GM18951 (cell line): ENCODE measurements at regions not wholly inside any gene's neighbourhood (a gene's known extent, or its start where the extent isn't known, plus 50 kb on each side); places are given as distances from the start of the nearest gene placed in this dataset.

ENCODE experiments used
- POLR2A ChIP-seq: IDR thresholded peaks from 4 replicates; pipeline ENCODE4 v1.6.1; 2011; ENCODE audit warnings: mild to moderate bottlenecking; ENCODE audit not compliant: insufficient read length, insufficient read depth; ENCODE audit errors: extremely low read depth
- in situ Hi-C: fragments of 300-500 bp; cut with MboI; formaldehyde crosslinking; loops from one replicate; pipeline ENCODE4 v1.12.0; 2022; ENCODE audit warnings: low sequenced_read_pairs, mixed read lengths, inconsistent platforms; ENCODE audit not compliant: unreplicated experiment

DNA sequence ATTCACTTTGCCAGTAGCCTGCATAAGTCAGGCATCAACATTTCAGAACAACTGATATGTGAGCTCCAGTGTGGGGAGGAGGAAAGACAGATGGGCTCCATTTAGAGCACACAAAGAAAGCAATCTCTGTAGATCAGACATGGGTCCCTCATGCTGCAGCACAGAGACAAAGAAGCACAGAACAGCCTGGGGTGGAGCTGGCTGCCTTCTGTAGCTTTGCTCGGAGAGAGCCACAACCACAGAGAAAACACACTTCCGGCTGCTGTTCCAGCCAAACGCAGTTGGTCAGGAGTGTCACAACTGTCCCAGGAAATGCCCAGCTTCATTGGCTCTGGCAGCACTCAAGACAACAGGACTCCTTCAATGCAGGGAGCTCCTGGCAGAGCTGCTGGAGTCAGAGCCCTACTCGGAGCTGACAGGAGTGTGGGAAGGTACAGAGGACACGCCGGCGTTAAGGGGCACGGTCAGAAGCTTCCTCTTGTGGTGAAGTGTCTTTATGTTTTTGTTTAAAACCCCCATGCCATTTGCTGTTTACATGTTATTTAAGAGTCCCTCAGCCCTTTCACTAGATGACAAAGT is 494.4 kb downstream of the TCERG1L start:
- TF ChIP-seq POLR2A: no peak
- in situ Hi-C loops: no loop called here

- TF ChIP-seq POLR2A: no peak
- in situ Hi-C loops: no loop called here
Measured at GRCh38 chr10:130817674-130818073, 493.8 kb downstream of the TCERG1L start.

DNA sequence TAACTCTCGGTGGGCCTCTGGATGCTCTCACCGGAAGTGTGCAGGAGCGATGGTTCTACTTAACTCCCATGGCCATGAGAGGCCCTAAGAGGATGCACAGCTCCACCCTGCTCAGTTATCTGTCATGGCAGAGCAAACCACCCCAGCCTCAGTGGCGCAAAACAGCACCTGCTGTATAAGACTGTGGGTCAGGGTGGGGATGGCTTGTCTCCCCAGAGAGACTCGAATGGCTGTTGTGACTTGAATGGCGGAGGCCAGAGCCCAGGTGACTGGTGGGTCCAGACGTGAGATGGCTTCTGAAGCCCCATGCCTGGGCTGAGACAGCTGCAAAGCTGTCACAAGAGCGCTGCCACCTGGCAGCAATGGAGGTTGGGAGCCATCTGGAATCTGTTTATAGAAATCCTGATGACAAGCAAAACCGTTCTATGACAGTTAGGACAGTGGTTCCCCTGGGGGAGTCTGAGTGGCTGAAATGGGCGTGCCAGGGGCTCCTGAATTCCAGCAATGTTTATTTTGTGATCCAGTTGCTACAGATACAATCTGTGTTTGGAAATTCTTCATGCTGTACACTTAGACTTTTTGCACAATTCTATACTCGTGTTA is 490.5 kb downstream of the TCERG1L start:
- TF ChIP-seq POLR2A: no peak
- in situ Hi-C loops: no loop called here

GRCh38 chr10:130824230-130825014 is 487.1 kb downstream of the TCERG1L start:
- no peak for TF ChIP-seq POLR2A
- in situ Hi-C loops: no loop called here

DNA sequence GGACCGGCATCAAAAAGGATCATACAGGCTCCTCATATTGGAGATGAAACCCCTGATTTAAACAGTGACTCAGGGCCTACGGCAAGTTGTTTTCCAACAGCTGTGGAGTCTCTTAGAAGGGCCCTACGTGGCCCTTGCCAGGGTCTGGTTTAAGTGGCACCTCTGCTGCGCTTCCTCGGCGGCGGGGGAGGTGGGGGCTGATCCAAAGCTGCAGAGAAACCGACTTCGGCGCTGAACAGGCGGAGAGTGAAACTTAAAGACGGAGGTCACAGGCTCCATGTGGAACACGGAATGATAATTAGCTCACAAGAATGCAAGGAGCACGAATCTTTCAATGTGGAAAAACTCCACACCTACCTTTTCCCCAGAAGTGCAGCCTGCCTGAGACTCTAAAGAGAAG is 477.9 kb downstream of the TCERG1L start:
- in situ Hi-C loops: no loop called here
- no peak for TF ChIP-seq POLR2A

DNA sequence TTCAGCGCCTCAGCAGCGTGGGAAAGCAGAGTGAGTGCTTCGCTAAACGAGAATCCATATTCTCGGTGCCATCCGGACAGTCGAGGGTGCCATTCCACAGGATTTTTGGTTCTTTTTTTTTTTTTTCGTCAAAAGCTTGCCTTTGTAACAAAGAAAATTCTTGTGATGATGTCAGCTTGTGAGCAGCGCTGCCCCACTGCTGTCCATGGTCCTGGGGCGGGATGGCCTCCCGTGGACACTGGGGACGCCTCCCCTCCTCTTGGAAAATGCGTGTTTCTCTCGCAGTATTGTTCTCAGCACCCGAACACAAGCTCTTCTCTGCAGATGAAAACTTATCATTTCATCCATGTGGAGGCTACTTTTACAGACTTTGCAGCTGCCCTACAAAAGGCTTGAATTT is 477.4 kb downstream of the TCERG1L start:
- in situ Hi-C loops: no loop called here
- no peak for TF ChIP-seq POLR2A

DNA sequence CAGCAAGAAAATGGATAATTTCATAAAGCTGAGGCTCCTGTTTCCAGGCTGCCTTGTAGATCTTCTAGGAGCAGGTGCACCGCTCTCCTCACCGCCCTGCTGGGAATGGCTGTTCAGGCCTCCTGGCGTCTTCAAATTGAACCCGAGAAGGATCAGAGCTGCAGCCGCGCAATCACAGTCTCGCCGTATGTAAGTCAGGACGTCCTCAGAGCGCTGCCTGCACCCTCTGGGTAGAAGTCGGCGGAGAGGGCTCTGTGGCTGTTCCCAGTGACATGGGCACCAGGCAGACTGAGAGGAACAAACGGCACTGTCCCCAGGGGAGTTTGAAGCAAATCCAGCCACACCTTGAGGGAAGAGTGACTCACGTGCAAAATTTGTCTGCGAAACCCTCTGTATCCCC is 476.9 kb downstream of the TCERG1L start:
- in situ Hi-C loops: no loop called here
- no peak for TF ChIP-seq POLR2A

DNA sequence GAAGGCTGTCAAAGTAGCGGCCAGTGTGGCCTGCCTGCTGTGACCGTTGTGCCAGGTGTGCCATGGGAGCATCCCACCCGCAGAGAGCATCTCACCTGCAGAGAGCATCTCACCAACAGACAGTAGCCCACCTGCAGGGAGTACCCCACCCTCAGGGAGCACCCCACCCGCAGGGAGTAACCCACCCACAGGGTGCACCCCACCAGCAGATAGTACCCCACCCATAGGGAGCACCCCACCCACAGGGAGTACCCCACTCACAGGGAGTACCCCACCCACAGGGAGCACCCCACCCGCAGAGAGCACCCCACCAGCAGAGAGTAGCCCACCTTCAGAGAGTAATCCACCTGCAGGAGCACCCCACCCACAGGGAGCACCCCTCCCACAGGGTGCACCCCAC is 476.5 kb downstream of the TCERG1L start:
- in situ Hi-C loops: no loop called here
- no peak for TF ChIP-seq POLR2A

DNA sequence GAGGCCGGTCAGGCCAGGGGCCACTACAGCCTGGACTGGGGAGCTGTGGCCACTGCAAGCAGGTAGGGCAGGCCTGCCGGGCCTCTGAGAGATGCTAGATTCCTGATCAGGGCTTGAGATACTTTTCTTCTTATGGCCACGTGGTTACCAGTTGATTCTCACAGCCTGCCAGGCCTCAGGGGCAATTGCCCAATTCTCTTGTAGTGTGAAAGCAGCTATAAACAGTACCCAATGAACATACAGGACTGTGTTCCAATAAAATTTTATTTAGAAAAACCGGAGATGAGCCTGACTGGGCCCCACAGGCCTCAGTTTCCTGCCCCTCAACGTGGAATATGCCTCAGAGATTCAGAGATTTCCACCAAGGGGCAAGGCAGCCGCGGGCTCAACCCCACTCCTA is 475.2 kb downstream of the TCERG1L start:
- in situ Hi-C loops: no loop called here
- TF ChIP-seq POLR2A: no peak

GRCh38 chr10:130843051-130843653 is 468.4 kb downstream of the TCERG1L start:
- in situ Hi-C loops: no loop called here
- TF ChIP-seq POLR2A: no peak

- no peak for TF ChIP-seq POLR2A
- in situ Hi-C loops: no loop called here
Measured at GRCh38 chr10:130844310-130844709, 467.2 kb downstream of the TCERG1L start.

DNA sequence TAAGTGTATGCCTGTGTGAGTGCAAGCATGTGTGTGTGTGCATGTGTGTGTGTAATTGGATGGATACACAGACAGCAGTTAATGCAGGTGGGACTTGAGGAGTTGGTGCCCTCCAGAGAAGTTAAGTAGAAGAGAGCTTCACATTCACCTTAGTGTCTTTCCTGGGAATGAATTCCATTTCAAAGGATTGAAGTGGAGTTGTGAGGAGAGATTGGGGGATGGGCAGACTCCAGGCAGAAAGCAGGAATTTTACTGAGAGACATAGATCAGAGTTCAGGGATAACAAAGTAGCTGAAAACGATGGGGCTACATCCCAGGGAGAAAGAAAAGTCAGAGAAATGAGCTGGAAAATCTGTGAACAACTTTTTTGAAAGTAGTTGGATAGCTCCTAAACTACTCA is 464.4 kb downstream of the TCERG1L start:
- no peak for TF ChIP-seq POLR2A
- in situ Hi-C loops: no loop called here

- in situ Hi-C loops: no loop called here
- no peak for TF ChIP-seq POLR2A
Measured at GRCh38 chr10:130848855-130849254, 462.7 kb downstream of the TCERG1L start.

DNA sequence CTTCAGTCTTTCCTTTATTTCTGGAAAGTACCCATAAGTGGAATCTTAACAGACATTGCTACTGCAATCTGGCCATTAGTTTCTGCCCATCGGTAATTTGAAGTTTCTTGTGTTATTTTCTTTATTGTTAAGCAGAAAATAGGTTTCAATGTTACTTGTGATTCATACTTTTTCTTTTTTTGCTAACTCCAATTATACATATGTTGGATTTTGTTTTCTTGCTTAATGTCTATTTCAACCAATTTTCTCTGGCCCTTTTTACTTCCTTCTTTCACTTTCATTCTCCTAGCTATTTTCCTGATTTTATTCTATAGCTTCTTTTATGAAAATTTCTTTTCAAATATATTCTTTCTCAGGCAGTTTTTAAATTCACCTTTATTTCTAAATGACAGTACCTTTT is 457.4 kb downstream of the TCERG1L start:
- TF ChIP-seq POLR2A: no peak
- in situ Hi-C loops: no loop called here
